Activated CD4-positive, alpha-beta T cell treated with anti-CD3 and anti-CD28 coated beads for 1 hour (primary cell): ENCODE measurements at regions not wholly inside any gene's neighbourhood (a gene's known extent, or its start where the extent isn't known, plus 50 kb on each side); places are given as distances from the start of the nearest gene placed in this dataset.
"Not testable (repeated sequence)": the region's sequence is repeated elsewhere in the genome, so short reads cannot be mapped to it uniquely, and the experiment has no call there.

ENCODE experiments used
- DNase-seq: peaks from one replicate; pipeline ENCODE4 v3.0.0-alpha.2; 2020

DNA sequence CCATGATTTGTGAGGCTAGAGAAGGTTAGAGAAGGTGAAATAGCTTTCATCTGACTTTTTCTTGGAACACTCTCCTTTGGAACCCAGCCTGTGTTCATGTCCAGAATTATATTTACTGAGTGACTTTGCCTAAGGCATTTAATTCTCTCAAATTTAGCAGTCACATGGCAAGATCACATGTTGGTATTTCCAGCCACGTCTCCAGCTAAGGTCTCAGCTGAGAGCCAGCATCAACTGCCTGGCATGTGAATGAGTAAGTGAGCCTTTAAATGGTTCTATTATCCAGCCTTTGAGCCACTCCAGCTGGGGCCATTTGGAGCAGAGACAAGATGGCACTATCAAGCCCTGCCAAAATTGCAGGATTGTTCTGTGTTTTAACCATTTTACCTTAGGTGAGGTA, 130.2 kb upstream of the SGO1 start:
- no peak for DNase-seq

DNA sequence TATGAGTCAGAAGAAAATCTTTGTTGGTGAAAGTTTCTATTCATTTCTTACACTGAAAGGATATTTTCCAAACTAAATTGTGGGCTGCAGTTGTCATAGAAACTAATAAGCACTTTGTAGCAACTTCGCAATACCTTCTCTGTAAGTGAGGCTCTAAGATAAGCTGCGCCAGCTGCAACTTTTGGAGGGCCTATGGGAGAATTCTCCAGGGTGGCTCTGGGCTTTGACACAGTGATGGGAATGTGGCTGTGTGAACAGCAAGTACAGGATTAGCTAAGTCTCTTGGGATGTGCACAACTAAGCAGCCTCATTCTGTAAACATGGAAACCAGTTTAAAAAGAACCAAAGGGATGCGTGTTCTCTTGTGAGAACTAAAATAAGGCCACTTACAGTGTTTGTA, 124.6 kb upstream of the SGO1 start:
- no peak for DNase-seq

DNA sequence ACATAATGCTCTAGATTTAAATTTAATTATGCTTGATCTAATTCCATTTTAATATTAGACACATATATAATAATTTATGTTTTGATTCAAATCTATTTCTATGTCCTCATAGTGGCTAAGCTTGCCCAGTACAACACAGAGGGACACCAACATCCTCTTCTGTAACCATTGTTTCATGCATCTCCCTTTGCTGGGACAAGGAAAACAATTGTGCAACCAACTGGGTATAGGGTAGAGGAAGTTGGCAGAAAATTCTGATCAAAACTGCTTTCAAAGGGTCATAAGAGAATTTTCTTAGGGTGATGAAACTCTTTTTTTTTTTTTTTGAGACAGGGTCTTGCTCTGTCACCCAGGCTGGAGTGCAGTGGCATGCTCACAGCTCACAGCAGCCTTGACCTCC, 121.4 kb upstream of the SGO1 start:
- no peak for DNase-seq

DNA sequence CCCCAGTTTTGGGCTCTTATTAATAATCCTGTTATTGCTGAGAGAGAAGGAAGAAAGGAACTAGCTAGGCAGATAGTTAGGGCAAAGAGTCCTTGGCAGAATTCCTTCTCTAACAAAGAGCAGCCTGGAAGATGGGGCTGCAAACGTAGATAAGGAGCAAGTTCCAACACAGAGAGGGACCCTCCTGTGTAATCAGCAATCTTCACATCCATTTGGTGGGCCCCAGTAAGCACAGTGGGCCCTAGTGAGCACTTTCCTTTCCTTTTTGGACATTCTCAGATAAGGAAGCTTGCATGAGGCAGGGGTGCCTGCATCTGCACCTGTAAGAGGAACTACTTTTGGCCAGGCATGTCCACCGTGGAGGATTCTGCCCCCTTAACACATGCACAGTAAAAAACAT, 119.6 kb upstream of the SGO1 start:
- no peak for DNase-seq

DNA sequence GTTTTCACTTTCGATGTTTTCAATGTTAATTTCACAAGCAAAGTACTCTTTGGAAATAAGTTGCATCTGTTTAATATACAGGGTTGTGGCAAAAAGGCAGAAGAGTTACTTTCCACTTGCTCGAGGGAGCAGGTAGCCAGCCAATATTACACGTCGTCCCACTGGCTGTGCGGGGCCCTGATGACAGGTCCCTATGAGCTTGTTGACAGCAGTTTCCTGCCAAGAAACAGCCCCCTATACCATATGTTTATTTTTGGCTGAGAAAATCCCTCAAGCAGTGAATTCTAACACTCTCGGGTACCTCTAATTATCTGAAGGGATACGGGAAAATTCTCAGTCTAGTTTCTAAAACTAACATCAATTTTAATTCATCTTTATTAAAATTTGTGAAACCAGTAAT, 116.8 kb upstream of the SGO1 start:
- no peak for DNase-seq

DNA sequence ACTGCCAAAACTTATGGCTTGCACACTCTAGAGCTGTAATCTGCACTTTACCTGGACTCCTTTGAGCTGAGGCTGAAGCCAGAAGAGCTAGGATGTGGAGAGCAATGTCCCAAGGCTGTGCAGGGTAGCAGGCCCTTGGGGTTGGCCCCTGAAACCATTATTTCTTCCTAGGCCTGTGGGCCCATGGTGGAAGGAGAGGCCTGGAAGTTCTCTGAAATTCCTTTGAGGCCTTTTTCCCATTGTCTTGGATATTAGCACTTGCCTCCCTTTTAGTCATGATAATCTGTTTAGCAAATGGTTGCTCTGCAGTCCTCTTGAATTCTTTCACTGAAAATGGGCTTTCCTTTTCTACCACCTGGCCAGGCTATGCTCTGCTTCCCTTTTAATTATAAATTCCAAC, 102.0 kb upstream of the SGO1 start:
- DNase-seq: no peak

DNA sequence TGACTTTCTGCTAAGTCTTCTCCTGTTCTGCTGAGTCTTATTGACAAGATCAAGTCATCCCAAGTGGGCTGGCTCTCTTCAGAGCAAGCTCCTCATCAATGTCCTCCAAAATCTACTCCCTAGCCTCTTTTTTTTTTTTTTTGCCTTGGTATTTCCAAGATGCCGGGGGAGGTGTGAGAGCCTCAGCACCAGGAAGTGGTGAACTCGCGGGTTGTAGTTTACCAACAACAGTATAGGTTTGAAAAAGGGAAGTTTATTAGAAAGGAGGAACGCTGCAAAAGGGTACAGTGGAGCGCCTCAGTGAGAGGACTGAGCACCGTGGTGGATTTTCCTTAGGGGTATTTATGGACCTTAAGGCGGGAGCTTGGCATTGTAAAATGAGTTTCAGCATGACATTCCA, 94.3 kb upstream of the SGO1 start:
- no peak for DNase-seq

DNA sequence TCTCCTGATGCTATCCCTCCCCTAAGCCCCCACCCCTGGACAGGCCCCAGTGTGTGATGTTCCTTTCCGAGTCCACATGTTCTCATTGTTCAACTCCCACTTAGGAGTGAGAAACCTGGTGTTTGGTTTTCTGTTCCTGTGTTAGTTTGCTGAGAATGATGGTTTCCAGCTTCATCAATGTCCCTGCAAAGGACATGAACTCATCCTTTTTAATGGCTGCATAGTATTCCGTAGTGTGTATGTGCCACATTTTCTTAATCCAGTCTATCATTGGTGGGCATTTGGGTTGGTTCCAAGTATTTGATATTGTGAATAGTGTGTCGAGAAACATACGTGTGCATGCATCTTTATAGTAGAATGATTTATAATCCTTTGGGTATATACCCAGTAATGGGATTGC, 80.0 kb upstream of the SGO1 start:
- DNase-seq: not testable (repeated sequence)

DNA sequence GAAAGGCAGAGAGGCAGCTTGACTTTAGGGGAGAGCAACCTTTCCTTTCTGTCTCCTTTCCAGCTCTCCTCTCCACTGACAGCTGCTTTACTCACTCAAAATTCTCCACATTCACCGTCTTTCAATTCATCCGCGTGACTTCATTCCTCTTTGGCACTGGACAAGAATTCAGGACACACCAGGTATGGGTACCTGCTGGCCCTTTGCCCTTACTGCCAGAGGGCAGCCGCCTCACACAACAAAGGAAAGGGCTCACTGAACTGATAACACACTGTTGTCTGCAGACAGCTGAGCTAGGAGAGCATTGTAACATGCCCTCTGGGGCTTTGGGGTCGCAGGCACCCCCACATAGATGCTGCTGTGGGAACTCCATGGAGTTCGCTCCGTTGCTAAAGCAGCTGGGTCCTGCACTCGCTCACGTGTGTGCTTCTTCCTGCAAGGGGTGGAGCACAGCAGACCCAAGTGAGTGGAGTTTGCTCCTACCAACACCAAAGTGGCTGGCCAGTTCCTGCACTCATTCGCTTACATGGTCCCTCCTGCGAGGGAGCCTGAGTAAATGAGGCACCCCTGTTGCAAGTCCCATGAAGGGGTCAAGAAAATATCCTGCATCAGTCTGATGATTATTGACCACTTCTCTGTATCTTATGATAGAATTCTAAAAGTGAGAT, 79.0 kb upstream of the SGO1 start:
- DNase-seq: no peak

DNA sequence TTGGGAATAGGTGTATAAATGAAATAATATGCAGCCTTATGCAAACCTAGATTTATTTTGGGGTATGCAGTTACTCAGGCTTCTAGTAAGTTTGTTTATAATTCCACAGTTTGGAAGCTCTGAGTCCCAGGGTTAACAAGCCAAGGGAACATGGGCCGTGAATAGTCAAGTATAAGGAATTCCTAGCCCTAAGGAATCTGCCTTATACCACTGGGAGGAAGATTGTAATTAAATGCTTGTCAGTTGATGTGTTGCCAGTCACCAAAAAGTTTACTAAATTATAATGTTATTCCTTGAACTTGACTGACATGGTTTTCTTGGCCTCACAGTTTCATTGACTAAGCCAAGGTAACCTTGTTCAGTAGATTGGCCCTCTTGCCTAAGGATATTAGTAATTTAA, 72.4 kb upstream of the SGO1 start:
- no peak for DNase-seq

DNA sequence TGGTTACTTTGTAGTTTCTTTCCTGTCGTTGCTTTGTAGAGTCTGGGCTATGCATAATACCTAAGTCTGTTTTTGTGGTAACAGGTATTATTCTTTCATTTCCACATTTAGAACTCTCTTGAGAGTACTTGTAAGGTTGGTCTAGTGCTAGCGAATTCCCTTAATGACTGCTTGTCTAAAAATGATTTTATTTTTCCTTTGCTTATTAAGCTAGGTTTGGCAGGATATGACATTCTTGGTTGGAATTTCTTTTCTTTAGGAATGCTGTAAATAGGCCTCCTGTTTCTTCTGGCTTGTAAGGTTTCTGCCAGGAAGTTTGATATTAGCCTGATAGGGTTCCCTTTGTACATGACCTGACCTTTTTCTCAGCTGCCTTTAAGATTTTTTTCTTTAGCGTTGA, 70.1 kb upstream of the SGO1 start:
- no peak for DNase-seq

DNA sequence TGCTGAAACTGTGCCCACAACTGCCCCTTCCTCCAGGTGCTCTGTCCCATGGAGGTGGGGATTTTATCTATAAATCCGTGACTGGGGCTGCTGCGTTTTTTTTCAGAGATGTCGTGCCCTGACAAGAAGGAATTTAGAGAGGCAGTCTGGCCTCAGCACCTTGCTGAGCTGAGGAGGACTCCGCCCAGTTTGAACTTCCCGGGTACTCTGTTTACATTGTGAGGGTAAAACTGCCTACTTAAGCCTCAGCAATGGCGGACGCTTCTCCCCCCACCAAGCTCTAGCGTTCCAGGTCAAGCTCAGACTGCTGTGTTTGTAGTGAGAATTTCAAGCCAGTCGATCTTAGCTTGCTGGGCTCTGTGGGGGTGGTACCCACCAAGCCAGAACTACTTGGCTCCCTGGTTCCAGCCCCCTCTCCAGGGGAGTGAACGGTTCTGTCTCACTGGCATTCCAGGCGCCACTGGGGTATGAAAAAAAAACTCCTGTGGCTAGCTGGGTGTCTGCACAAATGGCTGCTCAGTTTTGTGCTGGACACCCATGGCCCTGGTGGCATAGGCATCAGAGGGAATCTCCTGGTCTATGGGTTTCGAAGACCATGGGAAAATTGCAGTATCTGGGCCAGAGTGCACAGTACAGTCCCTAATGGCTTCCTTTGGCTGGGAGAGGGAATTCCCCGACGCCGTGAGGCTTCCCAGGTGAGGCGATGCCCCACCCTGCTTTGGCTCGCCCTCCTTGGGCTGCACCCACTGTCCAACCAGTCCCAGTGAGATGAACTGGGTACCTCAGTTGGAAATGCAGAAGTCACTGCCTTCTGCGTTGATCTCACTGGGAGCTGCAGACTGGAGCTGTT, 68.5 kb upstream of the SGO1 start:
- no peak for DNase-seq

DNA sequence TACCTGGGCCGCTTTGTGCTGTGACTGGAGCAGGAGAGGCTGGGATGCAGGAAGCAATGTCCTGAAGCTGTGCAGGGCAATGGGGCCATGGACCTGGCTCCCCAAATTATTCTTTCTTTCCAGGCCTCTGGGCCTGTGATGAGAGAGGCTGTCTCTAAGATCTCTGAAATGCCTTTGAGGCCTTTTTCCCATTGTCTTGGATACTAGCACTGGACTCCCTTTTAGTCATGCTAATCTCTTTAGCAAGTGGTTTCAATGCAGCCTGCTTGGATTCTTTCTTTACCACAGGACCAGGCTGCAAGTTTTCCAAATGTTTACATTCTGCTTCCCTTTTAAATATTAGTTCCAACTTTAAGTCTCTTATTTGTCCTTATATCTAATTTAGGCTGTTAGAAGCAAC, 64.8 kb upstream of the SGO1 start:
- no peak for DNase-seq

DNA sequence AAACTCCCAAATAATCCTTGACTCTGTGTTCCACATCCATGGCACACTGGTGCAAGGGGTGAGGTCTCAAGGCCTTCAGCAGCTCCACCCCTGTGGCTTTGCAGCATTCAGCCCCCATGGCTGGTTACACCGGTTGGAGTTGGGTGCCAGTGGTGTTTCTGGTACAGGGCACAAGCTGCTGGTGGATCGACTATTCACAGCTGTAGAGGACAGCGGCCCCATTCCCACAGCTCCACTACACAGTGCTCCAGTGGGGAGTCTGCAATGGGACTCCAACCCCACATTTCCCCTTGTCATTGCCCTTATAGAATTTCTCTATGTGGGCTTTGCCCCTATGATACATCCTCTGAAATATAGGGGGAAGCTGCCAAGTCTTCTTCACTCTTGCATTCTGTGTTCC, 64.3 kb upstream of the SGO1 start:
- no peak for DNase-seq

DNA sequence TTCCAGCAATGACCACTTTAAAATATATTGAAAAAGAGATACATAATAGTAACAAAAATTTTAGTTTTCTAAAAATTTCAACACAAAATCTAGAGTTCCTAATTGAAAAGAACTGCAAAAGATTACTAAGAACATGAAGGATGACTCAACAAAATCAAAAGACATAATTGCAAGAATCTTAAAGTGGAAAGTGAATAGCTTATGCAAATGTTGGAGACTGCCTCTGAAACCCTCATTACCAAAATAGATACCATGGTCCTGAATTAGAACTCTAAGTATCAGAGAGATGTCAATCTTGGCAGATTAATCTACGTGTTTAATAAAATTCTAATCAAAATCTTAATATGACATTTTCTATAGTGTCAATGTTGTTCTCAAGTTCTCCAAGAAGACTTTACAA, 60.7 kb upstream of the SGO1 start:
- no peak for DNase-seq

DNA sequence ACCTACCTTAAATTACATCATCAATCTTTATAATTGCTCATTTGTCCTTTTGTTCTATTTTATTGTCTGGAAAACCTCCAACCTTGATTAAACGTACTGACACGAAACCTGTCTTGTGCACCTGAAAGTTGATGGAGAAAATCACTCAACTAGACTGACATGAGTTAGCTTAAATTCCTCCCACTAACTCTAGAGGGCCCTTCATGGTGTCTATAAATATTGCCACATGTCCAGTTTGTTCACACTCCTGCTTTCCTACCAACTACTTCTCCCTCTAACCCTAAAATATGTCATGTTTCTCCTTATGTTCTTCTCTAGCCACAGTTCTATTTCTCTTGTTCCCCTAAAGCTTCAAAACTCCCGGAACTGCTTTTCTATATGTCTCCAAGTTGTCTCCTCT, 59.8 kb upstream of the SGO1 start:
- DNase-seq: no peak

DNA sequence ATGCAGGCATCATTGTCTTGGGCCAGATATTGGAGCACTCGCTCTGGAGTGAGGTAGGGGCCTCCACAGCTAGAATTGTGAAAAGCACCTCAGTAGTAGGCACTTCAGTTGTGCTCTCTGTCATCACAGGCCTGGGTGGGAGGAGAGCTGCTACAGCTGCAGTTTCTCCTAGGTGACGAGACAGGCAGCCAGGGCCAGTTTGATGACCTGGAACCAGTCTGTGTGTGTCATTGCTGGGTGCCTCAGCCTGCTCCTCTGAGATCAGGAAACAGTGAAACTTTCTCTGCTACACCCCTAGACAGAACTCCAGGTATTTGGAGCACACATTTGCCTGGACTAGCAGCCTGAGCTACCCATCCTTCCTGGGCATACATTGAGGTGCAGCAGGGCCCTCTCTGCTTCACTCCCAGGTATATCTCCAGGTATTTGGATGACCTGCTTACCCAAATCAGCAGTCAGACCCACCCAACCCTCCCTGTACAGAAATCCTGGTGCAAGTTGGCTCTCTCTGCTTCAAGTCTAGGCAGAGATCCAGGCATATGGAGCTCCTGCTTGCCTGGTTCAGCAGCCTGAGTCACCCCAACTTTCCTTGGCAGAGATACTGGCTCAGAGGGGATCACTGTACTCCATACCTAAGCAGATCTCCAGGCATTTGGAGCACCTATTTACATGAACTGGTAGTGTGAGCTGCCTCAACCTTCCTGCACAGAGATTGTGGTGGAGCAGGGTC, 54.3 kb upstream of the SGO1 start:
- no peak for DNase-seq

DNA sequence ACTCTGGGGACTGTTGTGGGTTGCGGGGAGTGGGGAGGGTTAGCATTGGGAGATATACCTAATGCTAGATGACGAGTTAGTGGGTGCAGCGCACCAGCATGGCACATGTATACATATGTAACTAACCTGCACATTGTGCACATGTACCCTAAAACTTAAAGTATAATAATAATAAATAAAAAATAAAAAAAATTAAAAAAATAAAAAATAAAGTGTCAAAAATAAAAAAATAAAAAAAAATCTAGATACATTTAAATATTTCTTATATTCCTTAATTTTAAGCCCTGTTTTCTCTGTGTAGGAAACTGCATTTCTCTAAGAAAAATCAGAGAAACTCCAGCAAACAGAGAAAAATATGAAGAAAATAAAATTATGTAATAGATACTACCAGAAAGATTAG, 52.2 kb upstream of the SGO1 start:
- DNase-seq: not testable (repeated sequence)

DNA sequence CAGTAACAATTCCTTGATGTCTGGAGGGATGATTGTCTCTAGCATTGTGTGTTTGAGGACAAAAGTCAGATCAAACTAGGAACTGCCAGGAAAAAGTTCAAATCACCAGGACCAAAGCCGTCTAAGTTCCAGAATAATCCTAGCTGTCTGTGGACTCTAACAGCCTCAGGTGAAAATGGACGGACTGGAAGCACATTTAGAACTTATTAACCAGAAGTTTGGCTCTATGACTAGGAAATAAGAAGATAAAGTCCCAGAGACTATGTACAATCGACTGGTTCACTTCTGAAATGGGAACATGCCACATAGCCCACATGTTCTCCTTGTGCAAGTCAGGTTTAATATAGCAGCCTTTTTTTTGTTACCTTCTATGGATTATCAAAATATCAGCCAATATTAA, 50.6 kb upstream of the SGO1 start:
- no peak for DNase-seq
